Activated CD8-positive, alpha-beta memory T cell treated with anti-CD3 and anti-CD28 coated beads for 1 hour (primary cell): ENCODE measurements at regions not wholly inside any gene's neighbourhood (a gene's known extent, or its start where the extent isn't known, plus 50 kb on each side); places are given as distances from the start of the nearest gene placed in this dataset.
"Not testable (repeated sequence)": the region's sequence is repeated elsewhere in the genome, so short reads cannot be mapped to it uniquely, and the experiment has no call there.

Experiments used
- DNase-seq, 2 donors: peaks; one replicate each; pipeline ENCODE4 v3.0.0-alpha.2; 2020; ENCODE audit warnings: low read depth in 1 of 2; ENCODE audit errors: extremely low read depth in 1 of 2

DNA sequence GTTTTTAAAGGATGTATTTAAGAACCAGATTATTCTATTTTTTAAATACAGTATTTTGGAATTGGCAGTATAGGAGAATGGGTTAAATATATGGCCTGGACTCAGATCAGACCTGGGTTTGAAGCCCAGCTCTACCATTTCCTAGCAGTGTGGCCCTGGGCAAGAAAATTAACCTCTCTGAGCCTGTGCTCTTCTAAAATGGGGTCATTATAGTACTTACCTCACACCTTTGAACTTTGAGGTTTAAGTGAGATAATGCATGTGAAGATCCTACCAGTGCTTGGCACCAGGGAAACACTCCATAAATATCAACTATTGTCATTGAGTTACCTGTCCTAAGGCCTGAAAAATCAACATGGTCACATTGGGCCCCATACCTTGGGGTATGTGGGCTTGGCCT is 93.4 kb upstream of the WSB1 start:
- no peak for DNase-seq

DNA sequence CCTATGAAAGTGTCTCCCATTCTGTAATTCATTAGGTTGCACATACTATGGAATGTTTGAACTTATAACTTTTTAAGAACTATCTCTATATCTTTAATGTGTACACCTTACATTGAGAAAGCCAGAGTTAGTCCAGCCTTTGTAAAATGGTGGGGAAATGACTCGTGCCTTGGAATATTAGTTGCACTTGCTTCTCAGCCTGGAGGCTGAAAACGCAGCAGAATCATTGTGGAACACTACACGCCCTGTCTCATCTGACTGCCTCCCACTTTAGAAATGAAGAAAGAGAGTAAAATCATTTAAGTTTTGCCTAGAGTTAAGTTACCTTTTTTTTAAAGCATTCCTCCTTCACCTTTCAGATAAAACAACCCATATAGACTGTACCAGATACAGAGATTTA is 90.7 kb upstream of the WSB1 start:
- no peak for DNase-seq

DNA sequence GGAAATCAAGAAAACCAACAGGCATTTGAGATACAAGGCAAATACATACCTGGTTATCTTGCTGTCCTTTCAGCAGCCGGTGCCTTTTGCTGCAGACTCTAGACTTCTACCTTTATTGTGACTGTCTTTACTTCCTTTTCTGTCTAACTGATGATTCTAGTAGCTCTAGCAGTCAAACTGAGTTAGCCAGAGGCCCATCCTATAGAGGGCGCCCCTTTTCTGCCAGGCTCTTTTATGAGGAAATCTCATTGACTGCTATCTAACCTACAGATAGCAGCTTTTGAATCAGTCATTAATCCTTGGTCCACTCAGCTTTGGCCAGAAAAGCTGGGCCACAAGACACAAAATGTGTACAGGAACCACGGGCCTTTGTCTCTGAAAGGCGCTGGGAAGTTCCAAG is 87.5 kb upstream of the WSB1 start:
- no peak for DNase-seq

DNA sequence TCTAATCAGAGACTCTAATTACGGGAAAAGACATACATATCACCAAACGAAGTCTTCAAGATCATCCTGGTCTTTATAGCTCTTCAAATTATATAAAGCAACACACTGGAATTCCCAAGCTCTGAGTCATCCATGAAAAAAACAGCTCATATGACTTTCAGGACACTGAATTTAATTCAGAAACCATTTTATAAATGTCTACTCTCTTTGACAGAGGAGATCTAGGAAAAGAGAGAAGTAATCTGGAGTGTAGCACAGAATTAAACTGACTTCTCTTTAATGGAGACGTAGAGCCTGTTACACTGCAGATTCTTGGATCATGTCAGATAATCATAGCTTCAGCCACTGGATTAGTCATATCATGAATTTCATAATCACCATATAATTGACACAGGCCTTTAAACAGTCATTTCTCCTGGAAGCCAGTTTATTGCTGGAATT is 86.8 kb upstream of the WSB1 start:
- no peak for DNase-seq

DNA sequence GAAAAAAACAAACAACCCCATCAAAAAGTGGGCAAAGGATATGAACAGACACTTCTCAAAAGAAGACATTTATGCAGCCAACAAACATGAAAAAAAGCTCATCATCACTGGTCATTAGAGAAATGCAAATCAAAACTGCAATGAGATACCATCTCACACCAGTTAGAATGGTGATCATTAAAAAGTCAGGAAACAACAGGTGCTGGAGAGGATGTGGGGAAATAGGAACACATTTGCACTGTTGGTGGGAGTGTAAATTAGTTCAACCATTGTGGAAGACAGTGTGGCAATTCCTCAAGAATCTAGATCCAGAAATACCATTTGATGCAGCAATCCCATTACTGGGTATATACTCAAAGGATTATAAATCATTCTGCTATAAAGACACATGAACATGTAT is 85.5 kb upstream of the WSB1 start:
- DNase-seq: not testable (repeated sequence)

DNA sequence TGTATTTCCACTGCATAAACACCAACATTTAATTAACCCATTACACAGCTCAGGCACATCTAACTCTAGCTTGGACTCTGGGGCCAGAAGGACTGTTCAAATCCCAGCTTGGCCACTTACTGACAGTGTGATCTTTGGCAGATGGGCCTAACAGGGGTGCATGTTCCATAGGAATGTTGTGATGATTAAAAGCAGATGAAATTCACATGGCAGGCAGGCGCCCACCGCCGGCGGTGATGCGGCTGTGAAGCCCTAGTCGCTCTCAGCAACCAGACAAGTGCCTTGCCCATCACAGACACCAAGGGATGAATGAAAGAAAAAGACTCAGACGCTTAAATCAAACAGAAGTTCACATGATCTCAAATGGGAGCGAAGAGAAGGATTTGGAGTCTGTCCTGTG is 84.6 kb upstream of the WSB1 start:
- no peak for DNase-seq

DNA sequence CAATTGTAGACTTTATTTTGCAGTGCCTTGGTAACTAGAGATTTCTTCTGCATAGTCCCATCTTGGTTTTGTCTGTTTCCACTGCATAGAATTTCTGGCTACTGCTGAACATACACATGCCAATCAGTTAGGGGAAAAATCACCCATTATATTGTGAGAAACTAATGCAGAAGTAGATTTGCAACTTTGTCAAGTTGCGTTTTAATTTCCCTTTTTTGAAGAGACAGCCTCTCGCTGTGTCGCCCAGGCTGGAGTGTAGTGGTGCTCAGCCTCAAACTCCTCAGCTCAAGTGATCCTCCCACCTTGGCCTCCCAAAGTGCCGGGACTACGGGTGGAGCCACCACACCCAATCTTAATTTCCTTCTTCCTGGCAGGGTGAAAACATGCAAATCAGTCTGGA is 83.1 kb upstream of the WSB1 start:
- not testable (repeated sequence) for DNase-seq

DNA sequence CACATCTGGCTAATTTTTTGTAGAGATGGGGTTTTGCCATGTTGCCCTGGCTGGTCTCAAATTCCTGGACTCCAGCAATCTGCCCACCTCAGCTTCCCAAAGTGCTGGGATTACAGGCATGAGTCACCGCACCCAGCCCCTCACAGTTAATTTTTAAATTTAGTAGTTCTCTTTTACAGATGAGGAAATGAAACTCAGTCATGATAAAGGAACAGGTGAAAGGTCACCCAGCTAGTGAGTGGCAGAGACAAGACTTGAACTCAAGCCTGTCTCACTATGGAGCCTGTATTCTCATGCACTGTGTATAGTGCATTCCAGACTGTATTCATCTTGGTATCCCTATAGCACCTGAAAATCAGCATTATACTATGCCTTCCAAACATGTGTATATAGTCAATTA is 77.1 kb upstream of the WSB1 start:
- DNase-seq: no peak

DNA sequence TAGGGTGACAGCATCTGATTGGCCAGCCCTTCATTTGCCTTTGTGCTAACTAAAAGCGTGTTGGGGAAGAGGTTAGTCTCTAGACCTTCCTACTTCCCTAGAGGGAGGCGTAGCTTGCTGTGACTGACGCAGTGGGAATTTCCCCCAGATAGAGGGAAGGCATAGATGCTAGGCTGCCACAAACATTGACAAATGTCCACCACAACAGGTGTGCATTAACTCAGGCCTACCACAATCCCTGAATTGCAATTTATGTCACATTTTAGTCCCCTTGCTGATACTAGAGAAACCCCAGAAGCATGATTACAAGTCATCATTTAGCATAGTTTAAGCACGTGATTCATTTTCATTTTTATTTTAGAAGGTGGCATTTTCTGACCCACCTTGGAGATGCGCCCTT is 76.3 kb upstream of the WSB1 start:
- no peak for DNase-seq

DNA sequence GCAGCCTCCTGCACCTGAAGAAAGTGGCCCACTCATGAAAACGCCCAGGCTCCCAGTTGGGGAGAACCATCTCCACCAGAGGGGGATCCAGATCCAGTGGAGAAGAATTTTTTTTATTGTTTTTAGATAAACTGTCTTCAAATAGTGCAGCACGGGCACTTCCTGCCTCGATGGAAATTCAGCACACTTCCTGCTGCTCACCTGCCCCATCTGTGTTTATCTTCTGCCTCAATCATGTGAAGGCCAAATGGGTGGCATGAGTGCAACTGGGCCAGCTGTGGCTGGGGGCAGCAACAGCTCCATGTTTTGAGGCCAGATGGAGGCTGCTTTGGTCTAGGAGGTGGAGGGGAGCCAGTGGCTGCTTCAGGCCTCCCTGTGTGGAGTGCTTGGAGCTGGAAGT is 75.9 kb upstream of the WSB1 start:
- no peak for DNase-seq

DNA sequence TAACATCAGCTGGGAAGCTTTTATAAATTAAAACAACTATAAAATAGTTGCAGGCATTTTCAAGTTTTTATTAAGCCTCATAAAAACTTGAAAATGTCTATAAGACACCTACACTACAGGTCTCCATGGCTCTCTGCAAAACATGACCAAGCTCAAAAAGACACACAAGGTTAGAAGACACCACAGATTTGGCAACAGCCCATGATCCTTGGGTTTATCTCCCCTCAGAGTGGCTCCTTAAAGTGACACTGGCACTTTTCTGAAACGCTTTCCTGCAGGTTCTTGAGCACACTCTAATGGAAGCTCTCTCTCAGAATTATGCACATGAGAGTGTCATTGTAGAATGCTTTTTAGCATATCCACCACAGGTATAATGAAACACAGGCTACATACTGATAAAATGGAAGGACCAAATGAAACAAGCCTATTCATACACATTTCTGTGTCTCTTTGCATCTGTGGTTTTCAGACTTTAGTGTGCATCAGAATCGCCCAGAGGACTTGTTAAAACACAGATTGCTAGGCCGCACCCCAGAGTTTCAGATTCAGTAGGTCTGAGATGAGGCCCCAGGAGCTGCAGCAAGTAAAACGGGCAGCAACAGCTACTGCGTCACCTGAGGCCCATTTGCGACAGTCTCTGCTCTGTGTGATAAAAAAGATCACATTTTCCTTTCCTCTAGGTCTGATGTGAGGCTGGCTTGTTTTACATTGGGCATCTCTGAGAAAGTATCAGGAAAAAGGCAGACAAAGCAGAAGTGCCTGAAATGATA is 75.0 kb upstream of the WSB1 start:
- no peak for DNase-seq

DNA sequence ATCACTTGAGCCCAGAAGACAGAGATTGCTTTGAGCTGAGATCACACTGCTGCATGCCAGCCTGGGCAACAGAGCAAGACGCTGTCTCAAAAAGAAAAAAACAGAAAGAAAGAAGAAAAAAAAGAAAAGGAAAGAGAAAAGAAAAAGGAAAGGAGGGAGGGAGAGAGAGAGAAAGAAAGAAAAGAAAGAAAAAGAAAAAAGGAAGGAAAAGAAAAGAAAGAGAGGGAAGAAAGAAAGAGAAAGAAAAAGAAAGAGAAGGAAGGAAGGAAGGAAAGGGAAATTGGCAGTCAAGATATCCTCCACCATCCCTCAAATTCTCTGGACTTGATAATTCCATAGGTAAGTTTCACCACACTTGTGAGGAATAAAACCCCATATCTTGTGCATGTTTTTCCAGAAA is 71.4 kb upstream of the WSB1 start:
- no peak for DNase-seq

DNA sequence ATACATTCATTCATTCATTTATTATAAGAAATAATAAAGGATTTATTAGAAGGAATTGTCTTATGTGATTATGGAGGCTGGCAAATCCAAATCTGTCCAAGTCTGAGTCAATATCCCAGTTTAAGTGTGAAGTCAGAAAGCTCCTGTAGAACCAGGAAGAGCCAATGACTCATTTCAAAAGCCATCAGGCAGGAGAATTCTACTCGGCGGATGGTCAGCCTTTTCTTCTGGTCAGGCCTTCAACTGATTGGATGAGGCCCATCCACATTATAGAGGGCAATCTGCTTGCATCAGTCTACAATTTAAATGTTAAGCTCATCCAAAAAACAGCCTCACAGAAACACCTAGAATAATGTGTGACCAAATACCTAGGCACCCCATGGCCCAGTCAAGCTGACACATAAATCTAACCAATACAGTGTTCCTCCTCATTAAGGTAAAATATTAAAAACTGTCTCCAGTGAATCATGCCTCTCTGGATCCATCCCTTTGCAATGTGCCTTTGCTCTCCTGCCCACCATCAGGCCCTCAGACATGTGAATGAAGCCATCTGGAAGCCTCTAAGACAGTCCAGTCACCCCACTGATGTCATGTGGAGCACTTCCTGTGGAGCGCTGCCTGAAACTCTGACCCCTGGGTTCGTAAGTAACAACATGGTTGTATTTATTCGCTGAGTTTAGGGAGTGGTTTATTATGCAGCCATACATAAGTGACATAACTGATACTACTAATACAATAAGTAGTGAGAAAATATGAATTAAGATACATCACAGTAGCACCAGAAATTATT is 69.2 kb upstream of the WSB1 start:
- no peak for DNase-seq

DNA sequence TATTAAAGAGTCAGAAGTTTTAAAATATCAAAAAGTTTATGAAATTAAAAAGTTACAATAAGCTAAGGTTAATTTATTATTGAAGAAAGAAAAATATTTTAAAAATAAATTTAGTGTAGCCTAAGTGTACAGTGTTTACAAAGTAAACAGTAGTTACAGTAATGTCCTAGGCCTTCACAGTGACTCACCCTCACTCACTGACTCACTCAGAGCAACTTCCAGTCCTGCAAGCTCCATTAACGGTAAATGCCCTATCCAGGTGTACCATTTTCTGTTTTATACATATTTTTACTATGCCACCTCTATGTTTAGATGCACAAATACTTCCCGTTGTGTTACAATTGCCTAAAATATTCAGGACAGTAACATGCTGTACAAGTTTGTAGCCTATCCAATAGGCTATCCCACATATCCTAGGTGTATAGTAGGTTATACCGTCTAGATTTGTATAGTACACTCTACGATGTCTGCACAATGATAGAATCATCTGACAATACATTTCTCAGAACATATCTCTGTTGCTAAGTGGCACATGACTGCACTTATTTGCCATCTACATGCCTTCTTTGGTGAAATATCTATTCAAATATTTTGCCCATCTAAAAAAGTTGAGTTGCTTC is 67.2 kb upstream of the WSB1 start:
- no peak for DNase-seq

DNA sequence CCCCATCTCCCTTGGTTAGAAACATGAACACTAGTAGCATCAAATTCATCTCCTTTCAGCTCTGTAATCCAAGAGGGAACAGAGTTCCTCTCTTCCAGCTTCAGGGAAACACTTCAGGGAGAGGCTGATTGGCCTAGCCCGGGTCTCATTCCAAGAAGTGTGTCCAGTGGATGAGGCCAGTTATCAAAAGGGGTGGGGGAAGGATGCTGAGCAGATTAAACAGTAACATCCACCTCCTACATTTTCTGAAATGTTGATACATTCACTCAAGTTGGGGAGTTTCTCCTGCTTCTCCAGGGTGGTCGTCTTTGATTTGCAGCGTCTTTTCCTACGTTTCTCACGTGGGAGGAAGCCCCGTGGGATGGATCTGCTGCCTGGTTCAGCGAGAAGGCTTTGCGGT is 62.9 kb upstream of the WSB1 start:
- DNase-seq: no peak

DNA sequence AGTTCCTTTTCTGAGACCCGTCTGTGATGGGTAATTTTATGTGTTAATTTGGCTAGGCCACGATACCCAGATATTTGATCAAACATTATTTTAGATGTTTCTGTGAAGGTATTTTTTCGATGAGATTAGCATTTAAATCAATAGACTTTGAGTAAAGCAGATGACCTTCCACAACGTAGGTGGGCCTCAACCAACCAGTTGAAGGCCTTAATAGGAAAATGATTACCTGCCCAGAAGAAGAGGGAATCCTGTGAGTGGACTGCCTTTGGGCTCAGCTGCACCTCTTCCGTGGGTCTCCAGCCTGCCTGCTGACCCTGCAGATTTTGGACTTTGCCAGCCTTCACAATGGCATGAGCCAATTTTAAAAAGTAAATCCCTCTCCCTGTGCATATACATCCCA is 61.6 kb upstream of the WSB1 start:
- no peak for DNase-seq

DNA sequence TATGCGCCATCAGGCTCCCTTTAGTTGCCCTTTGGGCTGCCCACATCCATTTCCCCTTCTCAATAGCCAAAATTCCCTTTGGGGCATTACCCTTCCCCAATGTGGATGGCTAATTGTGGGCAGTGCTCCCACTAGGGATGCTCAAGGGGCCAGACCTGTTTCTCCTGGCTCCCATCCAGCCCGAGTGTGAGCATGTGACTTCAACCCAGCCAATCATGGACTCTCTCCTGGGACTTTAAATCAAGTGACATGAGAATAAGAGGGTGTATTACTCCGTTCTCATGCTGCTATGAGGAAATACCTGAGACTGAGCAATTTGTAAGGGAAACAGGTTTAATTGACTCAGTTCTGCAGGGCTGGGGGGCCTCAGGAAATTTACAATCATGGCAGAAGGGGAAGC is 60.9 kb upstream of the WSB1 start:
- no peak for DNase-seq

DNA sequence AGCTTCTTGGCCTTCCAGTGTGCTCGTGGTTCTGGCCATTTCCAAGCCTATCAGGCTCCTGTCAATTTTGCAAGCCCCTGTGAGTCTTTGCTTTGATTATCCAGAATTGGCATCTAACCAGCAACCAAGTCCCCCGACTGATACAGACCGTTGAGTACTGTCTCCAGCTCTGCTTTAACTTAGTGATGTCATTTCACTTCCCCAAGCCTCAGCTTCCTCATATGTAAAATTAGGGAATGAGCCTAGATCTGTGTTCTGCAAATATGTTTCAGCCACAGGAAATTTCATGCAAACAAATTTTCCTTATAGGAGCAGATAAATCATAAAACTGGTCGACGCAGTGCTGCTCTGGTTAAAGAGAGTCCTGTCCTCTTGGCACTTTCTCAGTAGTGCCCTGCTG is 60.1 kb upstream of the WSB1 start:
- DNase-seq: no peak

DNA sequence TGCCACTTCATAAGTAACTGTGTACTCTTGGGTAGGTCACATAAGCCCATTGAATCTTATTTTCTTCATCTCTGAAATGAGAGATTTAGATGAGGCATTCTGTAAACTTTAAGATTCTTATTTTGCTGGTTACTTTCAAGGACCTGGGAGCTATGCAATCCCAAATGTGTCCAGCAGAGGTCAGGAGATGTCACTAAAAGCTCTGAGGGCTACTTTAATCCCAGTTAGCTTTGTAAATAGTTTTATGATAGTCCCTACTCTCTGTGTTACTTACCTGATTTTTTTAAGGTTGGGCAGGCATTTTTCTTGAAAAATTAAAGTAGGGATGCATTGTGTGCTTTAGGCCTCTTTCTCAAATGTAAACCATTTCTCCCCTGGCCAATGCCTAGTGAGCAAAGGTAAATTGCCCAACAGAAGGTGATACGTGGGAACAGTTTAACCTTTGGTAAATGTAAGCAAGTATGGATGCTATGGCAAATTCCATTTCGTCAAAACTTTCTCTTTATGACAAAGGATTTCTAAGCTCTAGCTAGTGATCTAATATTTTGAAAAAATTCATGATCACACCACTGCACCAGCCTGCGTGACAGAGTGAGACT is 57.1 kb upstream of the WSB1 start:
- peak; percentile 44 to 66 for DNase-seq

DNA sequence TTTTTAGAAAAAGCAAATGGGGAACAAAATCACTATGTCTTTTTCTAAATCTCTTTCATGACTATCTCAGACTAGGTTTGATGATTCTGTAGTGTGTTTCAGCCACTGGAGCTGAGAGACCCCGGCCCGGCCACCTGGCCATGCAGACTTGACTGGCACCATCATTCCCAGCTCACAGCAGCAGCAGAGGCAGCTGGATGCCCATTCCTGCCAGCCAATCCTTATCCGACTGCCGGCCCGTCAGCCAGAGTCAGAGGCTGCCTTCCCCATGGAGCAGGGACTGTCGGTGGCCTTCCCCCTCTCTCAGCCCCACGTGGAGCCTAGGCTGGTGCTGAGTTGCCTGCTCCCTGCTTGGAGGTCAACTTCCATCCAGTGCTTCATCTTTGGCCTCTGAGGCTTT is 56.0 kb upstream of the WSB1 start:
- DNase-seq: no peak

DNA sequence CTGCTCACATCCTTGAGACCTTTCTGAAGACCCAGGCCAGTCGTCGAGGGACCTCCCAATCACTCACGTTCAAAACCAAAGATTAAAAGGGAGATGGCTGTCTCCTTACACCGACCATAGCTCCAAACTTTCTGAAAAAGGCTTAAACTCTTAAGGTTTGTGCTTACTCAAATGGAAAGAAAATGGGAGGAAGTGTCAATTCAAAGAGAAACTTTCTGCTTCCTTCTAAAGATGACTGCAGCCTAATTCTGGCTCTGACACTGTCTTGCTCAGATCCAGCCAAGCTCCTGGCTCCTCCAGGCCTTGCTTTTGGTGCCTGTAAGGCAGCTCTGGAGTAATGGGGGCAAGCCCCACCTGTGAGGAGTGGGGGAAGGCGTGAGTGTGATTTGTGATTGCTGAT is 54.9 kb upstream of the WSB1 start:
- no peak for DNase-seq

DNA sequence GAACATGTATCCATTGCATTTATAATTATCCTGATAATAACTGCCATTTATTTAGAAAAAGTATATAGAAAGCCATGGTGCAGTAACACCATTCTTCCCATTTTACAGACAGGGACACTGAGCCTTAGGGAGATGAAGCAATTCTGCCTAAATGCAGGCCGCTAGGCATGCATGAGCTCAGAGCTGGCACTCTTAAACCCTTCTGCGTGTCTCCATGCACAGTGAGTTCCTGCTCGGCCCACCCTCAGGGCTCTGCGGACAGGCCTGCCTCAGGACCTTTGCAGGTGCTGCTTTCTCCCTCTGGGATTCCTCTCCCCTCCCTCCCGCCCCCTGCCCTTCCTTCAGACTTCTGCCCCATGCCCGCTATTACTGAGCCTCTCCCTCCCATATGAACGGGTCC is 54.3 kb upstream of the WSB1 start:
- DNase-seq: no peak
